Neural crest cell (in vitro differentiated cells): ENCODE measurements at regions not wholly inside any gene's neighbourhood (a gene's known extent, or its start where the extent isn't known, plus 50 kb on each side); places are given as distances from the start of the nearest gene placed in this dataset.

Source experiments
- DNase-seq: peaks from one replicate; pipeline ENCODE4 v3.0.0; 2021; ENCODE audit warnings: low read depth, mixed read lengths, low spot score
- H3K27ac Mint-ChIP-seq: one replicate; pipeline ENCODE4 v1.8.0; 2021; ENCODE audit warnings: mild to moderate bottlenecking, mixed read lengths; ENCODE audit not compliant: unreplicated experiment
- H3K27me3 Mint-ChIP-seq: 2 replicates; pipeline ENCODE4 v1.8.0; 2021; ENCODE audit warnings: low read depth, mild to moderate bottlenecking, mixed read lengths
- H3K36me3 Mint-ChIP-seq: 2 replicates; pipeline ENCODE4 v1.8.0; 2021; ENCODE audit warnings: low read depth, mild to moderate bottlenecking, mixed read lengths
- H3K4me1 Mint-ChIP-seq: 2 replicates; pipeline ENCODE4 v1.8.0; 2021; ENCODE audit warnings: mixed read lengths
- H3K4me3 Mint-ChIP-seq: one replicate; pipeline ENCODE4 v1.8.0; 2021; ENCODE audit warnings: mild to moderate bottlenecking, mixed read lengths
- H3K9me3 Mint-ChIP-seq: 2 replicates; pipeline ENCODE4 v1.8.0; 2021; ENCODE audit warnings: mixed read lengths
- CTCF ChIP-seq: fragments of 200-600 bp; sonication (generic); conservative IDR thresholded peaks from 2 replicates; pipeline ENCODE4 v1.5.0; 2021; ENCODE audit warnings: antibody characterized with exemption, mild to moderate bottlenecking

- no peak overlapping the region for H3K4me3 Mint-ChIP-seq
Measured at GRCh38 chr2:107502539-107502938, 324.2 kb upstream of the RGPD4 start.

GRCh38 chr2:107511970-107512789 lies 314.5 kb upstream of the RGPD4 start:
- peaks cover 10% of the 10 kb centered on the region for H3K9me3 Mint-ChIP-seq

More at GRCh38 chr2:107502539-107502938, 324.2 kb upstream of the RGPD4 start:
- no peak overlapping the region for H3K27ac Mint-ChIP-seq
- peaks cover 5% of the 10 kb centered on the region for H3K9me3 Mint-ChIP-seq
- H3K4me1 Mint-ChIP-seq = peaks cover 34% of the 10 kb centered on the region
- H3K27me3 Mint-ChIP-seq = no peaks in the 10 kb centered on the region
- DNase-seq = no peak
- H3K36me3 Mint-ChIP-seq = no peaks in the 10 kb centered on the region
- TF ChIP-seq CTCF = no peak

GRCh38 chr2:107525406-107525805 lies 301.3 kb upstream of the RGPD4 start:
- no peaks in the 10 kb centered on the region for H3K27me3 Mint-ChIP-seq
- TF ChIP-seq CTCF = no peak
- H3K27ac Mint-ChIP-seq = no peak overlapping the region
- no peak overlapping the region for H3K4me3 Mint-ChIP-seq
- H3K36me3 Mint-ChIP-seq = peaks cover 2% of the 10 kb centered on the region
- no peaks in the 10 kb centered on the region for H3K4me1 Mint-ChIP-seq
- no peak for DNase-seq
- H3K9me3 Mint-ChIP-seq = peaks cover 7% of the 10 kb centered on the region

More at GRCh38 chr2:107511970-107512789, 314.5 kb upstream of the RGPD4 start:
- Mint-ChIP-seq H3K27ac (no peak overlapping the region), H3K4me3 (no peak overlapping the region), H3K36me3 (peaks cover 3% of the 10 kb centered on the region), H3K4me1 (no peaks in the 10 kb centered on the region), H3K27me3 (no peaks in the 10 kb centered on the region)
- no peak for DNase-seq
- TF ChIP-seq CTCF = no peak

- Mint-ChIP-seq H3K4me3 (no peak overlapping the region), H3K27me3 (no peaks in the 10 kb centered on the region), H3K4me1 (no peaks in the 10 kb centered on the region), H3K36me3 (peaks cover 2% of the 10 kb centered on the region), H3K27ac (no peak overlapping the region), H3K9me3 (no peaks in the 10 kb centered on the region)
- no peak for DNase-seq
- no peak for TF ChIP-seq CTCF
Measured at GRCh38 chr2:107529146-107529545, 297.5 kb upstream of the RGPD4 start.

GRCh38 chr2:107530046-107530445 lies 296.6 kb upstream of the RGPD4 start:
- Mint-ChIP-seq H3K27ac (no peak overlapping the region), H3K36me3 (peaks cover 2% of the 10 kb centered on the region), H3K4me1 (no peaks in the 10 kb centered on the region), H3K9me3 (no peaks in the 10 kb centered on the region), H3K4me3 (no peak overlapping the region), H3K27me3 (no peaks in the 10 kb centered on the region)
- no peak for TF ChIP-seq CTCF
- no peak for DNase-seq
